ENCODE measurements at regions not wholly inside any gene's neighbourhood (a gene's known extent, or its start where the extent isn't known, plus 50 kb on each side); places are given as distances from the start of the nearest gene placed in this dataset.
"Not testable (repeated sequence)": the region's sequence is repeated elsewhere in the genome, so short reads cannot be mapped to it uniquely, and the experiment has no call there.

DNA sequence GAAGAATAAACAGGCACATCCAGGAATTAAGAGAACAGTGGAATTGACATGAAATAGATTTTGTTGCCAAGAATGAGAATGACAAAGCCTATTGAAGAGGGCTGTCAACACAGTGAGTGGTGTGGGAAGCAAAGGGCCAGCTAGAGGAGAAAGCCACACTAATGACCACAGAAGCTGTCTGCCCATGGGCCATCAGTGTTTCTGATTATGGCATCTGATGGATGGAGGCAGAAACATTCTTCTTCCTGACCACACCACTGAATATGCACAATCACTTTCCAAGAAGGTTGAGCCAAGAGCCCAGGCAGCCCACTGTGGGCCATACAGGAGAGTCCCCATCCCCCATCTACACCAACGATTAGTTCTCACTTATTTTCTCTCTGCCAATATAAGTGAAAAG is 146.0 kb upstream of the SH3BP4 start:
- DNase-seq (ENCODE audit: low read depth in 3 of 3, low spot score in 1 of 3): no peak

DNA sequence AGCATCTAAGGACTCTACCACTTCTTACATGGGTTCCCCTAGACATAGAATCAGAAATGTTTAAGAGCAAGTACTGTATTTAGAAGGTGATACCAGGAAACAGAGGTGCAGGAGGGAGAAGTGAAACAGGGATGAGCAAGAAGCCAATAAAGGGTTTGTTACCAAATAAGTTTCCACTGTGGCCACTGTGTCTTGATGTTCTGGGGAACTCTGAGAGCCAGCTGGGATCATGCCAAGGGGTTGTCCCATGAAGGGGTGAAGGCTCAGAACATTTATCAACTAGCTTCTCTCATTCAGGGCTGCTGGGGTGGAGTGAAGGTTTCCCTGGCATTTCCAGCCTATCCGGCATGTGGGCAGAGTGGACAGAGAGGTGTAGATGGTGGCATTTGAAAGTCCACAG is 147.1 kb upstream of the SH3BP4 start:
- no peak for DNase-seq (ENCODE audit: low read depth in 3 of 3, low spot score in 1 of 3)

- DNase-seq (ENCODE audit: low read depth in 3 of 3, low spot score in 1 of 3): no peak
Observed at GRCh38 chr2:234802845-234803171, 149.0 kb upstream of the SH3BP4 start.

GRCh38 chr2:234802071-234802844 is 149.6 kb upstream of the SH3BP4 start:
- DNase-seq (ENCODE audit: low read depth in 3 of 3, low spot score in 1 of 3): no peak

DNA sequence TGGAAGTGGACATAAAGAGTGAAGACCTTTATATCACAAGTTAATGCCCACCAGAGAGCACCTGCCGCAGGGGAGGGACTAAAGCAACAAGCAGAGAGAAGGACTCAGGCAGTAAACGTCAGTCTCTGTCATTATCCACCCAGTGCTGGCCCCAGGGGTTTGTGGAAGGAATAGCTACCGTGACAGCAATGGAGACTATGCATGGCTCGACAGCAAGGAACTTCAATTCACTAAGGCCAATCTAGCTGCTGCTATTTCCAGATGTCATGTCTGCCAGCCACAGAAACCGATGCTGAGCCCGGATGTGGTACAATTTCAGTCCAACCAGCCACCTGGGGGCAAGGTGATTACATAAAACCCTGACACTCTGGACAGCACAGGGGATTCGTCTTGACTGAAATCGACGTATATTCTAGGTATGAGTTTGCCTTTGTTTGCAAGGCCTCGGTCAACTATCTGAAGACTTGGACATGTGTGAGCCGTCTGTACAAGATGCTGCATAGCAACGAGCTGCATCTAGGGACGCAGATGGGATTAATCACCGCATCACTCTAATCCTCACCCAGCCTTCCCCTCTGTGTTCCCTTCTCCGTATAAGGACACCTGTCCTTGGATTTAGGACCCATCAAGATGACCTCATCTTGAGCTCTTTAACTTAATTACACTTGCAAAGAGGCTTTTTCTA is 154.1 kb upstream of the SH3BP4 start:
- no peak for DNase-seq (ENCODE audit: low read depth in 3 of 3, low spot score in 1 of 3)

DNA sequence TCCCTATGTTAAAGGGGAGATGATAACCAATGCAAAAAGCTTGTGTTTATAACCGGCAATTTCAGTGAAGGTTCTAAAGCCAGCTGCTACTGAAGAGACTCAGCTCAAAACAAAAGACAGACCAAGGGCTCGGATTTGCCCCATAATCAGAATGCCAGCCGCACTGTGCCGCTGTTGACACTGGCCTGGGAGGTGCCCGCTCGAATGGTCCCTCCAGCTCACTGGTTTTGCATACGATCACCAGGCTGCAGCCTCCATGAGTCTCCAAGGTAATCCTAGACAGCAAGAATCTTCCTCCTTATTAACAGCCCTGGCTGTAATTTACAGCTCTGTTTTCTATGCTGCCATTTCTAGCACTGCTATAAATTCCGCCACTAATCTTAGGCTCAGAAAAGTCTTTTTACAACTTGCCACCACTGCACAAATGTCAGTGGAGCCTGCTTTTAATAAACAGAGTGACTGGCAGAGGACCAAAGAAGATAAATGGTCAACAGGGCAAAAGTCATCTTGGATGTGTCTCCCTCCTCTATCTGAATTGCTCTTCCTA is 155.7 kb upstream of the SH3BP4 start:
- DNase-seq (ENCODE audit: low read depth in 3 of 3, low spot score in 1 of 3): no peak

- DNase-seq (ENCODE audit: low read depth in 3 of 3, low spot score in 1 of 3): no peak
Observed at GRCh38 chr2:234795272-234795920, 156.4 kb upstream of the SH3BP4 start.

GRCh38 chr2:234794866-234795265 is 157.0 kb upstream of the SH3BP4 start:
- DNase-seq (ENCODE audit: low read depth in 3 of 3, low spot score in 1 of 3): no peak

GRCh38 chr2:234793212-234793785 is 158.5 kb upstream of the SH3BP4 start:
- no peak for DNase-seq (ENCODE audit: low read depth in 3 of 3, low spot score in 1 of 3)

GRCh38 chr2:234792621-234793022 is 159.2 kb upstream of the SH3BP4 start:
- no peak for DNase-seq (ENCODE audit: low read depth in 3 of 3, low spot score in 1 of 3)

- DNase-seq (ENCODE audit: low read depth in 3 of 3, low spot score in 1 of 3): not testable (repeated sequence)
Observed at GRCh38 chr2:234792096-234792495, 159.7 kb upstream of the SH3BP4 start.

- DNase-seq (ENCODE audit: low read depth in 3 of 3, low spot score in 1 of 3): no peak
Observed at GRCh38 chr2:234790380-234790779, 161.4 kb upstream of the SH3BP4 start.

GRCh38 chr2:234789556-234790325 is 162.1 kb upstream of the SH3BP4 start:
- DNase-seq (ENCODE audit: low read depth in 3 of 3, low spot score in 1 of 3): no peak

GRCh38 chr2:234788841-234789240 is 163.0 kb upstream of the SH3BP4 start:
- DNase-seq (ENCODE audit: low read depth in 3 of 3, low spot score in 1 of 3): no peak

- no peak for DNase-seq (ENCODE audit: low read depth in 3 of 3, low spot score in 1 of 3)
Observed at GRCh38 chr2:234788381-234788780, 163.4 kb upstream of the SH3BP4 start.

DNA sequence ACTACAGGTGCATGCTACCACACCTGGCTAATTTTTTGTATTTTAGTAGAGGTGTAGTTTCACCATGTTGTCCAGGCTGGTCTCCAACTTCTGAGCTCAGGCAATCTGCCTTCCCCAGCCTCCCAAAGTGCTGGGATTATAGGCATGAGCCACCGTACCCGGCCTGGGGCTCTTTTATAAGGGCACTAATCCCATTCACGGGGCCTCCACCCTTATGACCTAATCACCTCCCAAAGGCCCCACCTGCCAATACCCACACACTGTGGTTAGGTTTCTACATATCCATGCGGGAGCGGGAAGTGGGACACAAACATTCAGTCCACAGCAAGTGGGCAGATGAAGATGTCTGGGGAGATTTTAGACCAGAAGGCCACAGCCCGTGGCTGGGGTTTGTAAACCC is 164.7 kb upstream of the SH3BP4 start:
- no peak for DNase-seq (ENCODE audit: low read depth in 3 of 3, low spot score in 1 of 3)

GRCh38 chr2:234773764-234774409 is 177.9 kb upstream of the SH3BP4 start:
- no peak for DNase-seq (ENCODE audit: low read depth in 3 of 3, low spot score in 1 of 3)

DNA sequence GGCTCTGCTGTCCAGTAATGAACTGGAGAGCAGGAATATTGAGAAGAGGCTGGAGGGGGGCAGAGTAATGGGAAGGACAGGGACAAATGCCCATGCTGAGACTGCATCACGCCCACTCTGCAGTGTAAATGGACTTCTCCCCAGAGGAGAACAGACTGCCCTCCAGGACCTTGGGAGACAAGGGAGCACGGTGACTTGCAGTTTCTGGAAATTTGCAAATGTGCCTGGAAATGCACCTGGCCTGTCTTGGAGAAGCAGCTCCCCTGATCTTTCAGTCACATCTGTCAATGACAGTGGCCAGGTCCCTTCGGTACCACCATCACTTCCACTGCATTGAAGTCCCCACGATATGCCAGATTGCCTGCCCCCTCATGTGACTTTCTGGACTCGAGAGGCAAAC is 178.7 kb upstream of the SH3BP4 start:
- DNase-seq (ENCODE audit: low read depth in 3 of 3, low spot score in 1 of 3): no peak

GRCh38 chr2:234772733-234773060 is 179.1 kb upstream of the SH3BP4 start:
- DNase-seq (ENCODE audit: low read depth in 3 of 3, low spot score in 1 of 3): no peak

- no peak for DNase-seq (ENCODE audit: low read depth in 3 of 3, low spot score in 1 of 3)
Observed at GRCh38 chr2:234771980-234772732, 179.7 kb upstream of the SH3BP4 start.
